ENCODE measurements at regions not wholly inside any gene's neighbourhood (a gene's known extent, or its start where the extent isn't known, plus 50 kb on each side); places are given as distances from the start of the nearest gene placed in this dataset.
"Not testable (repeated sequence)": the region's sequence is repeated elsewhere in the genome, so short reads cannot be mapped to it uniquely, and the experiment has no call there.

DNA sequence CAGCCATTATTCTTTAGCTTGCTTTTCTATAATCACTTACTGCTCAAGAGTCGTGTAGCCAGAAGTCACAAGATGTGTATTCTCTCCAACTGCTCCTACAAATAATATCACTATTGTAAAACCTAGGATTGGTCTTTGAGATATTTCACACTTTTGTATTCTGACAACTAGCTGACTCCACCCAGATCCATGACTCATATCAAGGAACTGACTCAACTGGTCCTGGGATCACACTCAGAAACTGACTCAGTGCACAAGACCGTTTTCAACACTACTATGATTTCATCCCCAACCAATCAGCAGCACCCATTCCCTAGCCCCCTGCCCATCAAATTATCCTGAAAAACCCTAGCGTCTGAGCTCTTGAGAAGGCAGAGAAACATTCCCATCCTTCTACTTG, 56.5 kb upstream of the ORC5 start:
- TF ChIP-seq, protein P1, sequence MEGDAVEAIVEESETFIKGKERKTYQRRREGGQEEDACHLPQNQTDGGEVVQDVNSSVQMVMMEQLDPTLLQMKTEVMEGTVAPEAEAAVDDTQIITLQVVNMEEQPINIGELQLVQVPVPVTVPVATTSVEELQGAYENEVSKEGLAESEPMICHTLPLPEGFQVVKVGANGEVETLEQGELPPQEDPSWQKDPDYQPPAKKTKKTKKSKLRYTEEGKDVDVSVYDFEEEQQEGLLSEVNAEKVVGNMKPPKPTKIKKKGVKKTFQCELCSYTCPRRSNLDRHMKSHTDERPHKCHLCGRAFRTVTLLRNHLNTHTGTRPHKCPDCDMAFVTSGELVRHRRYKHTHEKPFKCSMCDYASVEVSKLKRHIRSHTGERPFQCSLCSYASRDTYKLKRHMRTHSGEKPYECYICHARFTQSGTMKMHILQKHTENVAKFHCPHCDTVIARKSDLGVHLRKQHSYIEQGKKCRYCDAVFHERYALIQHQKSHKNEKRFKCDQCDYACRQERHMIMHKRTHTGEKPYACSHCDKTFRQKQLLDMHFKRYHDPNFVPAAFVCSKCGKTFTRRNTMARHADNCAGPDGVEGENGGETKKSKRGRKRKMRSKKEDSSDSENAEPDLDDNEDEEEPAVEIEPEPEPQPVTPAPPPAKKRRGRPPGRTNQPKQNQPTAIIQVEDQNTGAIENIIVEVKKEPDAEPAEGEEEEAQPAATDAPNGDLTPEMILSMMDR (IDR thresholded peaks at IDR 0.05; ENCODE audit: unreplicated experiment), result no peak
- H3K27ac Mint-ChIP-seq, result no peak overlapping the region
- DNase-seq (ENCODE audit: low spot score in 2 of 2, unreplicated experiment in 2 of 2), result no peak
- peaks cover 22% of the 10 kb centered on the region for H3K27me3 Mint-ChIP-seq (ENCODE audit: low read depth)
- no peaks in the 10 kb centered on the region for H3K4me1 Mint-ChIP-seq
- no peak overlapping the region for H3K4me3 Mint-ChIP-seq
- no peaks in the 10 kb centered on the region for H3K36me3 Mint-ChIP-seq
- H3K9me3 Mint-ChIP-seq, result peaks cover 33% of the 10 kb centered on the region

GRCh38 chr7:104267701-104268368, 60.0 kb upstream of the ORC5 start:
- TF ChIP-seq, protein P1 (IDR thresholded peaks at IDR 0.05; ENCODE audit: unreplicated experiment), result peak; percentile 46
- H3K27ac Mint-ChIP-seq, result no peak overlapping the region
- H3K27me3 Mint-ChIP-seq (ENCODE audit: low read depth), result peaks cover 23% of the 10 kb centered on the region
- no peaks in the 10 kb centered on the region for H3K4me1 Mint-ChIP-seq
- no peak overlapping the region for H3K4me3 Mint-ChIP-seq
- no peak for DNase-seq (ENCODE audit: low spot score in 2 of 2, unreplicated experiment in 2 of 2)
- peaks cover 27% of the 10 kb centered on the region for H3K9me3 Mint-ChIP-seq
- H3K36me3 Mint-ChIP-seq, result no peaks in the 10 kb centered on the region

- TF ChIP-seq, protein P1 (IDR thresholded peaks at IDR 0.05; ENCODE audit: unreplicated experiment), result no peak
- H3K27me3 Mint-ChIP-seq (ENCODE audit: low read depth), result peaks cover 25% of the 10 kb centered on the region
- DNase-seq (ENCODE audit: low spot score in 2 of 2, unreplicated experiment in 2 of 2), result no peak
- H3K4me1 Mint-ChIP-seq, result no peaks in the 10 kb centered on the region
- no peak overlapping the region for H3K4me3 Mint-ChIP-seq
- no peaks in the 10 kb centered on the region for H3K36me3 Mint-ChIP-seq
- no peak overlapping the region for H3K27ac Mint-ChIP-seq
- peaks cover 10% of the 10 kb centered on the region for H3K9me3 Mint-ChIP-seq
These were observed 56.5 kb upstream of the LHFPL3 start for GRCh38 chr7:104271948-104272347.

- Mint-ChIP-seq H3K4me3 (no peak overlapping the region), H3K36me3 (no peaks in the 10 kb centered on the region), H3K9me3 (peaks cover 13% of the 10 kb centered on the region), H3K27me3 (ENCODE audit: low read depth) (peaks cover 22% of the 10 kb centered on the region), H3K27ac (no peak overlapping the region), H3K4me1 (no peaks in the 10 kb centered on the region)
- DNase-seq (ENCODE audit: low spot score in 2 of 2, unreplicated experiment in 2 of 2), result no peak
- TF ChIP-seq, protein P1 (IDR thresholded peaks at IDR 0.05; ENCODE audit: unreplicated experiment), result no peak
These were observed 55.5 kb upstream of the LHFPL3 start for GRCh38 chr7:104272767-104273384.

- Mint-ChIP-seq H3K4me1 (no peaks in the 10 kb centered on the region), H3K9me3 (peaks cover 25% of the 10 kb centered on the region), H3K27me3 (ENCODE audit: low read depth) (peaks cover 6% of the 10 kb centered on the region), H3K36me3 (no peaks in the 10 kb centered on the region), H3K4me3 (no peak overlapping the region), H3K27ac (no peak overlapping the region)
- TF ChIP-seq, protein P1 (IDR thresholded peaks at IDR 0.05; ENCODE audit: unreplicated experiment), result no peak
- no peak for DNase-seq (ENCODE audit: low spot score in 2 of 2, unreplicated experiment in 2 of 2)
These were observed 52.5 kb upstream of the LHFPL3 start for GRCh38 chr7:104275900-104276299.

DNA sequence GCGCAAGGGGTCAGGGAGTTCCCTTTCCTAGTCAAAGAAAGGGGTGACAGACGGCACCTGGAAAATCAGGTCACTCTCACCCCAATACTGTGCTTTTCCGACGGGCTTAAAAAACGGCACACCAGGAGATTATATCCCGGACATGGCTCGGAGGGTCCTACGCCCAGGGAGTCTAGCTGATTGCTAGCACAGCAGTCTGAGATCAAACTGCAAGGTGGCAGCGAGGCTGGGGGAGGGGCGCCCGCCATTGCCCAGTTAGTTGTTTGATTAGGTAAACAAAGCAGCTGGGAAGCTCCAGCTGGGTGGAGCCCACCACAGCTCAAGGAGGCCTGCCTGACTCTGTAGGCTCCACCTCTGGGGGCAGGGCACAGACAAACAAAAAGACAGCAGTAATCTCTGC, 51.7 kb upstream of the LHFPL3 start:
- not testable (repeated sequence) for H3K27ac Mint-ChIP-seq; H3K4me3 Mint-ChIP-seq; DNase-seq (ENCODE audit: low spot score in 2 of 2, unreplicated experiment in 2 of 2); H3K36me3 Mint-ChIP-seq; H3K27me3 Mint-ChIP-seq (ENCODE audit: low read depth); H3K4me1 Mint-ChIP-seq
- peaks cover 25% of the 10 kb centered on the region for H3K9me3 Mint-ChIP-seq
